CD4-positive, alpha-beta T cell treated with Interleukin-17A for 1 hour (primary cell): ENCODE measurements at regions not wholly inside any gene's neighbourhood (a gene's known extent, or its start where the extent isn't known, plus 50 kb on each side); places are given as distances from the start of the nearest gene placed in this dataset.

Experiments
- DNase-seq: peaks from one replicate; pipeline ENCODE4 v3.0.0-alpha.2; 2020

DNA sequence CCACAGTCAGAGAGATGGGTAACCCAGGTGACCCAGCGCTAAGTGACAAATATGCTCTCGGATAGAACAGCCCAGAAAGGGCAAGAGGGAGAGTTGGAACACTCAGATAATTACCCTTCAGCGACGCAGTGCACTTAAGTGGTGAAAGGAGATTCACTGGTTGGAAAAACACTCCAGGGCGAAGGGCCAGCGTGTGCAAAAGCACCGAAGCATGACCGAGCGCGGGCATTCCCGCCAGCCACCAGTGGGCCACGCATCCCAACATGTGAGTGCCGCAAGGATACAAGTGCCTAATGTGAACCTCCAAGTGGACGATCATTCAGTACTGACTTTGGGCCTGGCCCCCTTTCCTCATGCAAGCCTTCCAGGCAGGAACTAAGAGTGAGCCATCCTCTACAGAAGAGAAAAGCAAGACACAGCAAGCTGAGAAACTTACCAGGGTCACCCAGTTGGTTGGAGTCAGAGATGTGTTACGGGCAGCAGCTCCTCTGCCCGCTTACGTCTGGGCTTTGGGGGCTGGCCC is 258.4 kb downstream of the C16orf95 start:
- no peak for DNase-seq

DNA sequence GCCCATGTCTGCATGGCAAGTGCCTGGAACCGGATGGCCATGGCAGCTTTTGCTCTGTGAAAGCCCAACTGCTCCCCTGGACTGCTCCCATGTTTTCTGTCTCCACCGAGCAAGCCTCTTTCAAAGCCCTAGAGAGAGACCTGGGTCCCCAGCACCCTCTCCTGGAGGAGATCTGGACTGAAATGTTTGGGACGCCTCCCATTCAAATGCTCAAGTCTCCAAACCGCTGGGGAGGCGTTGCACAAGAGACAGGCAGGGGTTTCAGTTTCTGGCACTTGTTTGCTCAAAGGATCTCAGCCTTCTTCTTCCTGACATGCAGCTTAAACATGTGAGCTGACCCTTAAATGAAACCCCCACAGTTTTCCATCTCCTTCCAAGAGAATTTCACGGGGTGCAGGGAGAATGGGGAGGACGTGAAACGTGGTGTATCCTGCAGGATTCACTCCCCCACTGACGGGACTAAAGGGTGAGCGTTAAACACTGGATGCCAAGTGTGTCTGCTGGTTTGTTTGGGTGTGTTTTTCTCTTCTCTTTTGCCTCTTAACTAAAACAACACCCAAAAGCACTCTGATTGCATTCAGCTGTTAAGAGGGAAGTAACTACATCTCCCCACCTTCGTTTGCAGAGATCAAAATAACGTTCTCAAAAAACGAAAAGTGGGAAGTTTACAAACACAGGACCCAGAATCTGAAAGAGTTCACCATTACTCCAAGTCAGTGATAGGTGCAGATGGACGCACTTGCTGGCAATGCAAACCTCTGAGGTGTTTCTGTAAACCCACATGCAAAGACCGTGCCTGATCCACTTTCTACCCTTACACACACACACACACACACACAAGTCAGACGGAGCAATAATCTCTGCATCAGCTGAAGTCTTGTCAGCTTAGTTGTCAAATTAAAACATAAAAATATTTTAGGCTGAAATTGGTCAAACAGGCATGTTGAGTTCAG is 256.9 kb downstream of the C16orf95 start:
- DNase-seq: no peak

DNA sequence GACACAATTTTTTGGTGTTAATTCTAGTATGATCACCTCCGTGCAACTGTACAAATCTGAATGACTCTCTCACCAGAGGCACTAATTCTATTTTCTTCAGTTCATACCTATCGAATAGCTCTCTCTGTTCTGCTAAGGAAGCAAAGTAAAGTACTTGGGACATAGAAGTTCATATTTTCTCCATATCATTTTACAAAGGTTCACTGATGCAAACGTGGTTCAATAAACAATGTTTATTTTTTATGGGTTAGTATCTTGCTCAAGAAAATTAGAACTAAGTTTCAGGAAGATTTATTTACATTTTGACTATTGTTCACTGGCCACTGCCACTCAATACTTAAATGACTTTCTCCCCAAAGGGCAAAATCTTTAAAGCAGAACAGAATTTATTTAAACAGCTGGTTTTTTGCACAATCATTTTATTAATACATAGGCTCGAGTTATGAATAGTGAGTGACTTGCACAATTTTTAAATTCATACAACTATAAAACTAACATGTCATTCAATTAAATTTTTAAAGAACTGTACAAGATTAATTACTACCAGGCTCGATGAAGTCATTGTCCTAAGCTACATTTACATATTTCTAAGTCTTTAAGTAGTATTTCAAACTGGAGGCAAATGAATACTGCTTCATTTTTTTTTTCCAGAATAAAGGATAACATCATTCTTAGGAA is 255.8 kb downstream of the C16orf95 start:
- no peak for DNase-seq

DNA sequence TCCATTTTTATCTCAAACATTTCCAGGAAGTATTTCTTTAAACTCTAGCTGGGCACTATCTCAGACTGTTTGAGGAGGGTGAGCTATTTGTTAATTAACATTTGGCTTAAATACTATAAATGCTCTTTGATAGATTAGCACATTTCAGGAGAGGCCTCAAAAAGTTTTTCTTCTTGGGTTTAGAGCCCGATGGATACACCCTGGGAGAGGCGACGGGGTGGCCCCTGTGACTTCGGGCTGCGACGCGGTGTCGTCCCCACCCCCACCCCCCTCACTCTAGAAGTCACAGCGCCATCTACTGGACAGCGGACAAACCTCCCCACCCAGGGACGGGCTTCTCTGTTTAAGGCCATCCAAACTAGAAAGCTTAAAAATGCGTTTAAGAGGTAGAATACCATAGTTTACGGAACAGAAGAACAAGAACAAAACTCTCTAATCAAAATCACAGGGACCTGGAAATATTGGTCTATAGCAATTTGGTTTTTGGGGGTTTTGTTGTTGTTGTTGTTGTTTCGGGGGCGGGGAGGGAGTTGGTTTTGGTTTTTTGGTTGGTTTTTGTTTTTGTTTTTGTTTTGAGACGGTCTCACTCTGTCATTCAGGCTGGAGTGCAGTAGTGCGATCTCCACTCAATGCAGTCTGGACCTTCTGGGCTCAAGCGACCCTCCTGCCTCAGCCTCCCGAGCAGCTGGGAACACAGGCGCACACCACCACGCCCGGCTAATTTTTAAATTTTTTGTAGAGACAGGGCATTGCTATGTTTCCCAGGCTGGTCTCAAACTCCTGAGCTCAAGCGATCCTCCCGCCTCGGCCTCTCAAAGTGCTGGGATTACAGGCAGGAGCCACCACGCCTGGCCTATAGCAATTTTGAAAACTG is 254.4 kb downstream of the C16orf95 start:
- DNase-seq: peak; percentile 23

DNA sequence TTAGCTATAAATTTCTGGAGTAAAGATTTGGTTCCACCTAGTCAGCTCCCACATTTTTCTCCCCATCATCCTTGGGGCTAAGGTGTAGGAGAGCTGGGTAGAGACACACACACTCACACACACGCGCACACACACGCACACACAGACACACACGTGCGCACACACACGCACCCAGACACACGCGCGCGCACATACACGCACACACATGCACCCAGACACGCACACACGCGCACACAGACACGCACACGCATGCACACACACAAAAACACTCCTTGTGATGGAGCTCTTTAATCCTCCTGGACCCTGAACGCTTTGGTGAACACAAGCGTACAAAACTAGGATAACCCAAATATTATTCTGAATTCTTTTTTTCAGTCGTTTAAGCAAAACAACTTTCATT is 253.6 kb downstream of the C16orf95 start:
- DNase-seq: no peak

DNA sequence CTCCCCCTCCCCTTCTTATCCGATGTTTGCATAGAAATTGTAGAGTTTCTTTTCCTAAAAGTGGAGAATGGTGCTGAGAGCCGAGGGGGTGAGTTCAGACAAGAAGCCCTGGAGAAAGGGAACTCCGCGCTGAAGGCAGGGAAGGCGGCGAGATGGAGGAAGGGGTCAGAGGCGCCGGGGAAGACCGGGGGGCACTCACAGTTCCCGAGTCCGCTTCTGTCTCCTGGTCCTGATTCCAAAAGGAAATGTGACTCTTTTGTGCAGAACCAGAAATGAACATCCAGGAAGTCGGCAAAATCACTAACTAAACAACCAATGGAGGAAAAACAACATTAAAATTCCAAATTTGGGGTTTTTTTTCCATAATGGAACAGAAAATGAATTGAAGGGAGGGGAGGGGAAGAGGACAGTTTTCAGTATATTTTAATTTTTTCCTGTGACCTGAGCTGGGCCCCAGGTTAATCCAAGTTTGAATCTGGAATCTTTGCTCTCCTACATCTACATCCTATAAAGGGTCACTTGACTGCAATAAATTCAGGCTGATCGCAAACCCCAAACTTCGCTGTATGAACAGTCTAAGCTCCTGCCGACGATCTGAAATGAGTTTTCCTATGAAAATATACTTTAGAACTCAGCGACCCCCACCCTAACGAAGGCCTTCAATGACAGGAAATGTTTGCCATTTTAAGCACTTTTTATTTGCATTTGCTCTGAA is 252.3 kb downstream of the C16orf95 start:
- DNase-seq: no peak

DNA sequence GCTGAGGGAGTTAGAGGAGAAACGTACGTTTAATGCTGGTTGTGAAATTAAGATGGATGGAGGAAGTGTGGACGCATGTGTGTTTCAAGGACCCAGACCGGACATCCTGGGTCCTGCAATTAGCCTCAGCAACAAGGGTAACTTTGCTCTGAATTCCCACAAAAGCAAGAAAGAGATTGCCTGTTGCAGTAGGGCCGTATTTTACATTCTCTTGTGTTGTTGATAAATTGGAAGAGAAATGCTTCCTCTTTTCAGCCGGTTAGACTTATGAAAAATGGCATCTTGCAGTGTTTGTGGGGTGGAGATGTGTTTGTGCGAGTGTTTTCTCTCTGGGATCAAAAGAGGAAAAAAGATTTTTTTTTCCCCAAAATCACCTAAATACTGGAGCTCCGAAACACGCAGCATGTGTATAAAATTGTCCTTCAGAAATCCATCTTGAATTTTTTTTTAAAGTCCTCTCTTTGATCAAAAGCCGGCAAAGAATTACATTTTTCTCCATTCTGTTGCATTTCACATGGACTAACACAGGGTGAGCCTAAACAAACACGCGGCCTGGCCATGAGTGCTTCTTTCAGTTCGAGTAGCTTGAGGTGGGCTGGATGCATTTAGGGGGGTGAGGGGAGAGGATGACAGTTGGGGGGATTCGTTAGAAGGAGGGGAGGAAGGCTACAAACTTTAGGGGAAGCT is 251.6 kb downstream of the C16orf95 start:
- no peak for DNase-seq

DNA sequence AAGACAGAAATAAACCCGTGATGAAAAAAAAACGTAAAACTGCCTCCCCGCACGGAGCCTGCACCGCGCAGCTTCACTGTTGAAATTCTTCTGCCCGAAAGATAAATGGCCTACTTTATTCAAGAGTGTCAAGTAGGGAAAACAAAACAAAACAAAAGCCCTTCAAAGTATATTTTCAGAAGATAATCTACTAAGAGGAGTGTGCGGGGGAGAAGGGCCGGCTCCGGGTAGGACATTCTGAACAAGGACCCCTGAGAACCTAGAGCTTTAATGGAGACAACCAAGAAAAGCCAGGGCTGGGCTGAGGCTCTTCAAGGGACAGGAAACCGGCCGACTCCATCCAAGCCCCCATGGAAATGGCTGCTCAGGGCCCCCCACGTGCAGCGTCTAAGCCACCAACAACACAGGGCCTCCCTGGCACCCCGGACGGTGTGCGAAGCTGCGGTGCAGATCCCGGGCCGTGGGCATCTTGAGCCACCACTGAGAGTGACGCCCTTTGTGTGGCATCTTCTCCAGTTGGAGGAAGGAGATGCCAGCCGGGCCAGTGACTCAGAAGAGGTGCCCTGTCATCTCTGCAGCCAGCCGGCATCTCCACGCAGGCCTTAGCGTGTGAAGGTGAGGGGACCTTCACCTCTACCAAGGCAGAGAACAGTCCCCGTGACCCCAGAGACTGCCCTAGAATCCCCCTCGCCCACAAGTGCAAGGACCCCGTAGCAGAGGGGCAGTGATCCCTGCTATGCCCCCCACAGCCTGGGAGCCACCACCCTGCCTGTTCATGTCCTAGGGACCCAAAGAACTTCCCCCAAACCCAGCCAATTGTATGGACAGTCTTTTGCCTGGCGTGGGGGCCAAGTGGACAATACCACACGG is 250.8 kb downstream of the C16orf95 start:
- DNase-seq: no peak

DNA sequence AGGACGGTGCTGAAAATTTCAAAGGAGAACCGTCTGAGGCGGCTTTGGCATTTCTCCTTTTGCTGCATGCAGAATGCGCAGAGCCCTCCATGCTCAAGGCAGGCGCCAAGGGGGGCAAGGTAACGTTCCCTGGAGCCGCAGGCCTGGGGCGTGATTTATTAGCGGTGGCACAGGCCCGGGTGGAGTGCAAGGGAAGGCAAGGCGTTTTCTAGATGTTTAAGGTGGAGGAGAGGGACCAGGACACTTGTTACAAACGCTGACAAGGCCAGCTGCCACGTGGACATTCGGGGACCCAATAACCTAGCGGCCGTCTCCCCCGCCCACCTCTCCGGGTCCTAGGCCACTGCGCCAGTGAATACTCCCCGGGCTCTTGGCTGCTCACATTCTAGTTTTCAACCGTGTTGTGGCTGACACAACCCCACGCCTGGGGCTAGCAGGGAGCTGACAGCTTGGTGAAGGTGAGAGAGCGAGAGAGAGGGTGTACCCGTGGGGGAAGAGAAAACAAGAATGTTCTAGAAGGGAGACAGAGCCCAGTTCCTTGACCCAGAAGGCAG is 250.1 kb downstream of the C16orf95 start:
- DNase-seq: no peak

DNA sequence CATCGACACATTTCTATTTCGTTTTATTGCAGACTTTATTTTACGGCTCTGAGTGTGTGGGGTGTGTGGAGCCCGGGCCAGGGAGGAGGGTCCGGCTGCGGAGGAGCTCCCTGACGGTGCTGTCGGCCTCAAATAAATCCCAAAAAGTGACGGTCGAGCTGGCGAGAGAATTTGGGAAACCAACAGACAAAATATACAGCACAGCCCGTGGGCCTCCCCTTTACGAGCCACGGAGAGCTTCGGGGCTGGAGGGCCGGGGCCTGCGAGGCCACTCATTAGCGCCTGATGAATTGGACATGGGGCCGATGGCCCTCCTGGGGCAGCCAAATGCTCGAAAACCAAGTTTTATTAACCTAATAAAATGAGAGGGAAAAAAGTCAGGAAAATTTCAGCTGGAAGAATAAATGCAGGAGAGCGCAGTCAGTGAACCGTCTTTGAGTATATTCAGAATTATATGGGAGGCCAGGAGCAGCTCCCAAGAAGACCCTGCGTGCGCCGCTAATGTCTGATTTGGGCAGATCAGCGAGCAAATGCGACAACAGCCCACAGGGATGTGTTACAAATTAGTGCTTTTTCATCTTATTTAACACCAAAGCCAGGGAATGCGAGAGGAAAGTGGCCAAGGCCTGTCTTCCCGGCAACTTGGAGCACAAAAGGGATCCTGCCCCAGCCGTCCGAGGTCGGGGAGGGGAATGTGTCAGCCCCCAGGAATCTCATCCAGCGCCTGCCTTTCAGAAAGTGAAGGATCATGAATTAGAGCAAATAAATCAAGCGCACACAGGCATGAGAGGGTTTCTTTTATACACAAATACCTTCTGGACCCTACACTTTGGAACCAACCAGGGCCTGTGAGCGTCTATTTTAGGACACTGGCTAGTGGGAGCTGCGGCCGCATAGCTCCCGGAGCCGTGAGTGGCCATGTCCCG is 249.1 kb downstream of the C16orf95 start:
- DNase-seq: no peak

DNA sequence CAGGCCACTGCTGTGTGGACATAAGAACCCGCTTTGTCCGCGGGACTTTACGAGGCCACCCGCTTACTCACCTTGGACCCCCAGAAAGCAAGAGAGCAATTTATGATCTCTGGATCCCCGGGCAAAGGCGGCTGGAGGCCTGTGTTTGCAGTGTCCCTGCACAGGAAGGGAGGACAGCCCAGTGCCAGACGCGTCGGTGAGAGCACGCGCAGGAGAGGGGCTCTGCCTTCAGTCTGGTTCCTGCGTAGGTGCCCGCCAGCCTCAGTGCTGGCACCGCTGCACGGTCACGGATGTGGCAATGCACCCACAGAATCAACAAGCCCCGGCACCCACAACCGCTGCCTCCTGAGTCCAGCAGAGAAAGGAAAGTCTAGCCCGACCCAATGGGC is 248.4 kb downstream of the C16orf95 start:
- DNase-seq: no peak

DNA sequence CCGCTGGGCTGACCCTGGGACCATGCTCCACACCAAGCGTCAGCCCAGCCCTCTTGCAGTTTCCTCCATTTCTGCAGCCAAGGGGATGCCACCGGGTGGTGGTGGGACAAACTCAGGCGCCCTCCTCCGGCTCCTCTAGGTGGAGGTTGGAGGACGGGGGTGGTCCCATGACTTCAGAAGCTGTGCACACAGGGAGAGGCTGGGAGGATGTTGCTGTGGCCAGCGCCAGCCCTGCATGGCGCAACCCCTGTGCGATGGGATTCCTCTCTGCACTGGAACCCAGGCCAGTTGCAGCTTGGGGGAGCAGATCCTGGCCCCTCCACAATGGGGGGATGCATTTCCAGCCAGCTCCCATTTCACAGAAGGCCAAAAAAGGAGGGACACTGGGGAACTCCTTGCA is 246.5 kb downstream of the C16orf95 start:
- no peak for DNase-seq

DNA sequence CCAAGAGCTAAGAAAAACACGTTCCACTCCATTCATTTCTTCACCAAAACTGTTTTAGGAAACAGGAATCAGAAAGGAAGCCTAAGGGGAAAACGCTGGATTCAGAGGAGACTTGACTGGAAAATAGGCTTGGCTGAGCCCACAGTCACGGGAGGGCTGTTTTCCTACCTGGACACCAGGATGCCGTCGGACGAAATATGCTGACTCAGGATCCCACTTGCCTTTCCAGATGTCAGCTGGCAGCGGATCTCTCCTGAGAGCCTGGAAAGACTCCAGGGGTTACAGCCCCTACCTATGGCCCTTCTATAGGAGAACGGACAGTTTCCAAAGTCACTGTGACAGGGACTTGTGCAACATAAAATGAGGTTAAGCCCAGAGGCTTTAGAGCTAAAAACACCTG is 245.1 kb downstream of the C16orf95 start:
- DNase-seq: no peak

DNA sequence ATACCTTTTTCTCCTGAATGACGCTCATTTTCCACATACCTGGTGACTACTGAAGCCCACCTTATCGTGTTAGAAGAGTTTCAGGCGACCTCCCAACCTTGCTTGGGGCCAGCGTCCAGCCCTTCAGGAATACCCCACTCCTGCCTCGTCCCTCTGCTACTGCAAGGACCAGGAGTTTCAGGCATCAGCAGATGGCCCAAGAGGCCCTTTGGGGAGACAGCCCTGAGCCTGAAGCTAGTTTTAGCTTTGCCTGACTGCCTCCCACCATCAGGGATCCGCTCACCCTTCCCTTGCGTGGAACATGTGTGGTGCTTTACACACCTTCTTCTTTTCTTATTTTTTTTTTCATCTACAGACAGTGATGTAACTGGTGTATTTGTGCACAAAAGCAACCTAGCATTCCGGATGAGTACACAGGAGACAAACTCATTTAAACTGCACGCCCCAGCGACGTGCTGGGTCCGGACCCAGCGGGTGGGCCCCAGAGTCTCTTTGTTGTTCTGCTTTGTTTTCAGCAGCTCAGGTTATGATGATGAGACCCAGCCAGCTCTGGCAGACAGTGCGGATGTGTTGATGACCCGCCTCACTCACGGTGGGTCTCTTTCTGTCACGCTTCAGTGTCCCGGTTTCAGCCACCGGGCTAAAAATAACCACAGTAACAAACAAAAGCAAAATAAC is 242.4 kb downstream of the C16orf95 start:
- DNase-seq: no peak

DNA sequence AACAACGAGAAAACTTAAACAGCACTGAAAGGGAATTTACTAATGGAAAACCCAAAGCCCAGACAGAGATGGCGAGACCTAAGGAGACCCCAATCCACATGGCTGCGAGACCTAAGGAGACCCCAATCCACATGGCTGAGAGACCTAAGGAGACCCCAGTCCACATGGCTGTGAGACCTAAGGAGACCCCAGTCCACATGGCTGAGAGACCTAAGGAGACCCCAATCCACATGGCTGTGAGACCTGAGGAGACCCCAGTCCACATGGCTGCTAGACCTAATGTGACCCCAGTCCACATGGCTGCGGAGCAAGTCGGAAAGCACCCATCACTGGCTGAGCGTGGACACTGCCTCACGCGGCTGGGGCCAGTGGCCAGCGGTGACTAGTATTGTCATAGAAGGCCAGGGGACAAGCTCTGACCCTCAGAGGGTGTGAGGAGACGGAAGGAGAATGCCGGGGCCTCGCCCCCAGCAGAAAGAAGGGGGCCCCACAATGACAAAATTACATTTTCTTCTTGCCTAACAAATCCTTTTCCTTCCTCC is 241.8 kb downstream of the C16orf95 start:
- DNase-seq: no peak

DNA sequence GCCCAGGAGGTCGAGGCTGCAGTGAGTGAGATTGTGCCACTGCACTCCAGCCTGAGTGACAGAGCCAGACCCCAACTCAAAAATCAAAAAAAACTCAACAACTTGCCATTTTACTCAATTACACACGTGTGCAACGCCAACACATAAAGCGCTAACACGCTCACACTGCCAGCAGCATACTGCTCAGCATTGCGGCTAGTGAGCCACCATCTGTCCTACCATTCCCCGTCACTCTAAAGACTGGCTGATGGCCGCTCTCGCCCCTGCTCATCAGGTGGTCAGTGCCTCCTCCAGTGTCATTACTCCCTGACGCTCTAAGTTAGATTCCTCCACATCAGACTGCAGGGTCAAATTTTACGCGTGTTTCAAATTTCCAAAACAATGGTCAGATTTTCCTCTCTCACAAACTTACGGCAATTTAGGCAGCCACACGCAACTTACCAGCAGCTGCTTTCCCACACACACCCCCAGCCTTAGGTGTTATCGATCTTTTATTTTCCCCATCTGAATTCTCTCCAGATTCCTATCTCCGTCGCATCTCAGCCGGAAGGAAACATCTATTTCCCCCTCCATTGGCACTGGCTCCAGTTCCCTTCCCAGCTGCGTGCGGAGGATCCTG is 240.8 kb downstream of the C16orf95 start:
- no peak for DNase-seq

DNA sequence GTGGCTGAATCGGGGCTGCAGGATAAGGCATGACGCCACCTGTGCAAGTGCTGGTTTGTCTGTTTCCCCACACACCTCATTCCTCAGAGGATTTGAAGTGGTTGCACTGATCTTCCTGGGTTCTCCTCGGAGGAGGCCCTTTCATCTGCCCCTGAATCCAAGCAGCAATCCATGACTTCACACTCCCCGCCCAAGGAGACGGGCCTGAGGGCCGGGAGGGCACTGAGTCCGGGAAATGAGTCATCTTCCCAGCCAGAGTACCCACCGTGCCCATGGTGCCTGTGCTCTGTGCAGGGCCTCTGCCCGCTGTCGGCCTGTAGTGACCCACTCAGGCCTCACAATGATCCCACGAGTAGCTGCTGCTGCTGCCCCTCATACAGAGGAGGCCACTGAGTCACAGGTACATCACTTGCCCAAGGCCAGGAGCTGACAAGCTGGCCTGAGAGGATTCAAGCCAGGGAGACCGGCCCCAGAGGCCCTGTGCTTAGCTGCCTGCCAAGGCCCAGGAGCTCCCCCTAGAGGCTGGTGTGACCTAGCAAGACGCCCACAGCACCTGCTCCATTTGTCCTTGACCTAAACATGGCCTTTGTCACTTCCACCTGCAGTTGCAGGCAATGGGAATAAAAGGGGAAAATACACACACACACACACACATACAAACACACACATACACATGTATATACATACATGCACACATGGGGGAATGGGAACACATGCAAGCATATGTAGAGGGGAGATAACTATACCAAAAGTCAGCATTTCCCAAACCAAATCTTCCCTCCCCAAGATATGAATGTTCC is 240.0 kb downstream of the C16orf95 start:
- DNase-seq: peak; percentile 4
